ENCODE measurements at regions not wholly inside any gene's neighbourhood (a gene's known extent, or its start where the extent isn't known, plus 50 kb on each side); places are given as distances from the start of the nearest gene placed in this dataset.
"Not testable (repeated sequence)": the region's sequence is repeated elsewhere in the genome, so short reads cannot be mapped to it uniquely, and the experiment has no call there.

DNA sequence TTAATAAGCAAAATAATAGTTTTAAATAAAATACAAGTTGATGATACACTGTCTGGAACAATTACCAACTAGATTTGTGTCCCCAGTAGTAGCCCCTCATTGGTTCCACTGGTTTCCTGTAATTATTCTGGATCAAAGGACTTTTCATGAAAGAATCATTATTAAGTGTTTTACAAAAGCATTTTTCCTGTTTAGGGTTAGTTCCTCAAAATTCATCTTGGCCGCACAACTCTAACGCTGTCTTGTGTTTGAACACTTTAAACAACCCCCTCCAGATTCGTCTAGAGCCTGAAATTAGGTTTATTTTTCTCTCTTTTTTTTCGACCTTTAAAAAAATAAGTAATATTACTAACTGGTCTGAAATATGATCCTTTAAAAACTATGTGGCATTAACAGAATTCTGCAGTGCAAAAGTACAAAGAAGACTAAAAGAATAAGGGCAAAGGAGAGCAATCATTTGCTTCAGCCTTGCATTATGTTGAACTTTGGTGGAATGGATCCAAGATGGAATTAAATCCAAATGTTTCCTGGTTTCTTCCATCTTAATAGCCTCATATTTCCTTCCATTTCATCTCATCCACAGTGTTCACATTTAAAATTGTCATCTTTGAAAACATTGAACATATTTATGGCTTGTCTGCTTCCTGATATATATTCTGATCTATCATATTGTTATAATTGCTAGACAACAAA is 678.4 kb downstream of the IRS1 start:
- DNase-seq: no peak

DNA sequence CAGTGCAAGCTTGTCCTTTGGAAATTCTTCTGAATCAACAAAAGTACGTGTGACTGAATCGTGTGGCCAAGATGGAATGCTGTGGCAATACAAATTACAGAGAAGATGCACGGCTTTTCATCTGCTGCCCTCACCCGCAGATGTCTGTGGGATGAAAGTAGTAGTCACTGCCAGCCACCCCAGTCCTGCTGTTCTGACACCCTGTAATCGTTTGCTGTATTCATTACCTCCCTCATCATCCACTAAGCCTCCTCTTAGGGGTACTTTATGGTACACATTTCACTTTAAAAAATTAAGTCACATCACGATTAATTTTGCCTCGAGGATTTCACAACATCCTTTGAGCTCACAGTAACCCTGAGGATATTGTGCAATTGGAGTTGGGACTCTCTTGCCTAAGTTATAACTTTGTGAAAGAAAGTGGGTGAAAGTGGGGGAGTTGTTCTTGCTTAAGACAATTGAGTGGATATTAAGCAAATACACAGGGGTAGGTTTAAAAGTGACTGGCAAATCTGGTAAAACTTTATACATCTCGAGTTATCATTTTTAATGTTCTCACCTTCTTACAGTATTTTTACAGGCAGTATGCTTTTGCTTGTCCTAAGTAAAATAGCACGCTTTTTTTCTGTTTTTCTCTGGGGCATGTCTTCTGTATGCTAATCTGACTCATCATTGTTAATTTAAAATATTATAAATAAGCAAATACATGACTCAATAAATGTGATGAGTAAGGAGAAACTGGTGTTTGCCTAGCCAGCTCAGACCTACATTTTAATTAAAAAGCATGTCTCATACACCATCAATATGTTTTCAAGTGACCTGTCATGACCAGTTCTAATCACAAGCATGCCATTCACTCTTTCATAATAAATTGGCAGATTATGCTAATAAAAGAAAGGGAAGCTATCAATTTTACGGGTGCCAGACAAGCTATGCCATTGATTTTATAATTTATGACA is 680.9 kb downstream of the IRS1 start:
- DNase-seq: no peak

DNA sequence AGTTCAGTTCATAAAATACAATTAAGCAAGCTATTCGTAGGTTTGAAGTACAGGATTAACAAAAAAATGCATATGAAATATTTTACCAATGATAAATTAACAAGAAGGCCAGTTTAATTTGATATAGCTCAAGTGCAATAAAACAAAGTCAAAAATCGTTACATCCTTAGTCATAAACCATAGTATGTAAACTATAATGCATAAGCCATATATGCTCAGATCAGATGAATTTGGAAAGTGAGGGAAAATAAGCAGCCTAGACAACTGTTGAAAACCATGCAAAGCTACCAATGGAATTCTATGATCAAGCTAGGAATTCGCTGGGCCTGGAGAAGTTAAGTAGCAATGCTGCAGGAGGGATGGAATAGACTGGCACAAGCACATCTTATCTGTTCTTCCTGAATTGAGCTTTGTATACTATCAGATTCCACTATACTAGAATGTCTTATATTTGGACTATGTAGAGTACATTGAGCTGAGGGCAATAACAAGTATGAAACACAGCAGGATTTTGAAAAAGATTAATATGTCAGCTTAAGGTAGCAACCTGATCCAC is 682.0 kb downstream of the IRS1 start:
- DNase-seq: no peak

DNA sequence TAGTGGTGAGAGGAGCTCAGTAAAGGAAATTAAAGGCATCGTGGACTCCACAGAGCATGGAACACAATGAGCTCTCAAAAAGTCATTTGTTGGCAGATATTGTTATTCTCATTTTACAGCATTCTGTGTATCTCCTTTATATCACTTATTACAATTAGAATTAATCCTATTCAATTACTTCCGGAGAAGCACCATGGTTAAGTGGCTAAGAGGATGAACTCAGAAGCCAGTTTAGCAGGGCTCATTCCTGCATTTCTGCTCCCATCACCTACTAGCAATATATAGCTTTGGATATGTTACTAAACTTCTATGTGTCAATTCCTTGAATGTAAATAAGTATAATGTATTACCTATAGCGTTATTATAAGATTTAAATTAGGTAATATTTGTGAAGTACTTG is 683.3 kb downstream of the IRS1 start:
- DNase-seq: no peak

DNA sequence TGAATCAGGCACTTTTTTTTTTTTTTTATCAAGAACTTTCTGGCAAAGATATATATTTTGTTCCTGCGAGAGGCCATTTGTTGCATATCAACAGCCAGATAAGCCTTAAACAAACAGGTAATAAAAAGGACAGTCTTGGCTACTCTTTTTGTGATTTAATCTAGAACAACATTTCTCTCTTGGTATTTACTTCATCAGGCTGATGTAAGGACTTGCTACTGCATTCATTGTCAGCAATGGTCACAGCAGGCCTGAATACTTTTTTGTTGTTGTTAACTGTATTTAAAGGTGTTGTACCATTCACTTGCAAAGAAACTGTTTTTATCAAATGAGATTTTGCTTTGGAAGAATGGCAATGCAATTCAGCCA is 683.8 kb downstream of the IRS1 start:
- no peak for DNase-seq

DNA sequence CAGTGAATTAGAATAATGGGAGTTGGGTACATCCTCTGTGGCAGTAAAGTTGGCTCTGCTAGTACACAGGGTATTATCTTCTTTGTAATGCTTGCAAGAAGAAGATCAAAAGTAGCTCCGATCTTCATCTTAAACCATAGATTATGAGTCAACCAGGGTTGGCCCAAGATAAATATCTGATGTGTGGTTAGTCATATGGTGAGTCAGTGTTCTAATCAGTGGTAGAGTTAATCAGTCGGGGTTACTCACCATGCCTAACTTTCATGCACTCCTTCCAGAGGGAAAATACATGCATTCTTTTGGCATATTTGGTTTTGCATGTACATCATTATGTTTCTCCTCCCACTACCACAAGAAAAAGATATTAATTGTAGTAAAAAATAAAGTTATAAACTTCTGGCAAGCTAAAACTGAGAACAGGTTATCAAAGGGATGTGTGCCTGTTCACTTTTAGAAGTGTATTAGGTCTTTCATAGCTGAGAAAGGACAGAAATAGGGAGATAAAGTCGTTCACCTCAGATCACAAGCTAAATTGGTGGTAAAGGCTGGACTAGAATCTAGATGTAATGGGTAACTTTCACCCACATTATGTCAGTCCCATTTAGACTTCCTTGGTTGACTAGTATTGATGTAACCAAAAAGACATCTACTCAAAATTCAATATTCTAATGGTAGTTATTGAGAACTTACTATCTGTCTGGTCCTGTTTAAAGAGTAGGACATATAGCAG is 684.4 kb downstream of the IRS1 start:
- DNase-seq: no peak

DNA sequence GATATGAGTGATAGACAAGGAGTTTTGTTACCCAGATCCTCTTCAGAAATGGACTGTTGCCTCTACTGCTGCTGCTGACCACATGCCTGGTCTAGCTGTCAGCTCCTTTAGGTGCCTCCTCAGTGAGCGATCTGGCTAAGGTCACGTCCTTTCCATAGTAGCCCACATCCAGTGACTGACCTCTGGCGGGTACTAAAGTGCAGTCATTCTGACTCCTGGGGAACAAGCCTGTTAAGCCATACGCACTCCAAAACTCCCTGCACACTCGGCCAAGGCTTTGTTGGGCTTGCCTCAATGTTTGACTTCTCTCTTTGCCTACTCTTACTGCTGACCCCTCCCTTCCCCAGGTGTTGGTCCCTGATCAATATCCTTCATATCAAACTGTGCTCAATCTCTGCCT is 685.2 kb downstream of the IRS1 start:
- no peak for DNase-seq

DNA sequence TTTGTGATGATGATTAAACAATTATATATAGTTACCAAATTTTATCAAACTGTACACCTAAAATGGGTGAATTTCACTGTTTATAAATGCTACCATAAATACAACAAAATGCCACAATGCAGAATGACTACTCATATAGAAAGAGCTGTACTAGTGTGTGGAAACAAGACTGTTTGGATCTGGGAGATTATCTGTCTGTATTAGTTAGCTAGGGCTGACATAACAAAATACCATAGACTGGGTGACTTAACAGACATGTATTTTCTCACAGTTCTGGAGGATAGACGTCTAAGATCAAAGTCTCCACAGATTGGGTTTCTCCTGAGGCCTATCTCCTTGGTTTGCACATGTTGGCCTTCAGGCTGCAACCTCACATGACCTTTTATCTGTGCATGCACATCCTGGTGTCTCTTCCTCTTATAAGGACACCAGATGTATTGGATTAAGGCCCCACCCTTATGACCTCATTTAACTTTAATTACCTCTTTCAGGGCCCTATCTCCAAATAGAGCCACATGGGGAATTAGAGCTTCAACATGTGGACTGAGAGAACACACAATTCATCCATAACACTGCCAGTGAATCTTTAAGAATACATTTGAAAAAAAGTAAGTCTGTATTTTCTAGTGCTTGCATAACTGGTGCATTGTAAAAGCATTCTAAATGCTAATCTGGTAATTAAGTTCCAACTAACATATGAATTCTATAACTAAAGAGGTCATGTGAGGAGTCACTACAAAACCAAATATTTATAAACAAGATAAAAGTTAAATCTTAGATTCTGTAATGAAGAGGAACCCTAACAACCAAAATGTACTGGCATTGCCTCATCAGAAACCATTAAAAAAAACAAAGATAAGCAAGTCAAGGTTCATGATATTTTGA is 699.6 kb downstream of the NYAP2 start:
- no peak for DNase-seq

DNA sequence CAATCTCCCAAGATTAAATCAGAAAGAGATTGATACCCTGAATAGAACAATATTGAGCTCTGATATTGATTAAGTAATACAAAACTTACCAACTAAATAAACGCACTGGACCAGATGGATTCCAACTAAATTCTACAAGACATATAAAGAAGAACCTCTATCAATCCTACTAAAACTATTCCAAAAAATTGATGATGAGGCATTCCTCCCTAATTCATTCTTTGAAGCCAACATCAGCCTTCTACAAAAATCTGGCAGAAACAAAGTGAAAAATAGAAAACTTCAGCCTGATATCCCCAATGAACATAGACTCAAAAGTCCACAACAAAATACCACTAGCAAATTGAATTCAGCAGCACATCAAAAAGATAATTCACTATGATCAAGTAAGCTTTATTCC is 695.5 kb downstream of the NYAP2 start:
- DNase-seq: no peak

DNA sequence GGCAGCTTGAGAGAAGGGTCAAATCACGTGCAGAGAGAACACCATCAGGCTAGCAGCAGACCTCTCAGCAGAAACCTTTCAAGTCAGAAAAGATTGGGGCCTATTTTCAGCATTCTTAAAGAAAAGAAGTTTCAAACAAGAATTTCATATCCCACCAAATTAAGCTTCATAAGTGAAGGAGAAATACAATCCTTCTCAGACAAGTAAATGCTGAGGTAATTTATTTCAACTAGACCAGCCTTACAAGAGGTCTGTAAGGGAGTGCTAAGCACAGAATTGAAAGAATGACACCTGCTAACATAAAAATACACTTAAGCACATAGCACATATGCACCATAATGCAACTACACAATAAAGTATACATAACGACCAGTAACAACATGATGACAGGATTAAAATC is 693.9 kb downstream of the NYAP2 start:
- DNase-seq: no peak

DNA sequence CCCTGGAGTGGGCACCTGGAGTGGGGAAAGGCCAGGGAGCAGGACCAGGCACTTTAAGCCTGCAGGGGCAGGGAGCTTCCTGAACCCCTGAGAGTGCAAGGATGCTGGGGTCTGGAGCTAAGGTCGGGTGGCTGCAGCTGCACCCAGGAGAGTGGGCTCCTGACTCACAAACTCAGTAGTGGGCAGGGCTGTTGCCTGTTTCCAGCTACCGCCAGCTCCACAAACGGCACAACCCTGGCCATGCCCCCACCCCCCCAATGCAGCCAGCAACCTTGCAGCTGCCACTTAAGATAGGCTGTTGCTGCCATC is 688.8 kb downstream of the NYAP2 start:
- no peak for DNase-seq

DNA sequence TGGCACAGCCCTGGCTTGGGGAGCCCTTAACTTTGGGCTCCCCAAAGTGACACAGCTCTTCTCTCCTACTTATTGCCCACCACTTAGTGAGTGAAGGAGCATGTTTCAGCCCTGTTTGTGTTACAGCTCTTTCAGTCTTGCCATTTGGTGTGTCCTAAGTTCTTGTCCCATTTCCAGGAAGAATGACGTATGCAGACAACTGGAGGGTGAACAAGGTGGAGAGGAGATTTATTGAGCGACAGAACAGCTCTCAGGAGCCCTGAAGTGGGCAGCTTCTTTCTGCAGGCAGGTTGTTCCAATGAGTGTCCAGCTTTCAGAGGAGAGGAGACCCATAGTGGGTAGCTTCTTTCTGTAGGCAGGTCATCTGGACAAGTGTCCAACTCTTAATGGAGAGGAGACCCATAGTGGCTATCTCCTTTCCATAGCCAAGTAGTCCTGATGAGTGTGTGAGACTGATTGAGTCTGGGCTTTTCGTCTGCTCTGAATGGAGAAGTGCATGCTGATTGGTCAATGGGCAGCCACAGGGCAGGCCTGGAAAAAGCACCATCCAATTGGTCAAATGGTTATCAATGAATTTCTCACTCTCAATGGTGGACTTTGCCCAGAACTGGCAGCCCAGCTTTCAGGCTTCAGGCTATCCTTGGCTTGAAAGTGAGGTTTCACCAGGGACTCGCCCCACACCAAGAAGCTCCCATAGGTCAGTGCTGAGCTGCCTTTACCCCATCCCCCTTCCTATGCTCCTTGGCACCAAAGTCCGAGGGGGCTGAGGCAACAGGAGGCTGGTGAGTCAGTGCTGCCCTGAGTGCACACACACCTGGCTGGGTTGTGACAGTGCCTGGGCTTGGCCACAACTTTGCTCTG is 688.2 kb downstream of the NYAP2 start:
- DNase-seq: no peak

DNA sequence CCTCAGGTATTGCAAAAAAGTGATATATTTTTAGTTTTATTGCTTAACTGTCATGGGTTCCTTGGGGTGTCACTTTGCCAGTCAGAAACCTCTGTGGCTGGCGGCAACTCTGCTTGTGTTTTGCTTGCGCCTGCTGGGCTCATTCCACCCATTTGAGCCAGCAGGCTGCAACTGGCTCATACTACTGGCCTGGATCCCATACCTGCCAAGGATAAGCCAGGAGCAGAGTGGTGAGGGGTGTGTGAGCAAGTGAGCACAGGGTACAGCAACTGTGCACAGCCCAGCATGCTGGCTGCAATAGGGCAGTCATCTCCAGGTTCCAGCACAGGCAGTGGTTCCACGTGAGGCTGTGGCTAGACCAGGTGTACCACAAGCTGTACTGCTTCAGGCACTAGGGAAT is 687.5 kb downstream of the NYAP2 start:
- DNase-seq: no peak

DNA sequence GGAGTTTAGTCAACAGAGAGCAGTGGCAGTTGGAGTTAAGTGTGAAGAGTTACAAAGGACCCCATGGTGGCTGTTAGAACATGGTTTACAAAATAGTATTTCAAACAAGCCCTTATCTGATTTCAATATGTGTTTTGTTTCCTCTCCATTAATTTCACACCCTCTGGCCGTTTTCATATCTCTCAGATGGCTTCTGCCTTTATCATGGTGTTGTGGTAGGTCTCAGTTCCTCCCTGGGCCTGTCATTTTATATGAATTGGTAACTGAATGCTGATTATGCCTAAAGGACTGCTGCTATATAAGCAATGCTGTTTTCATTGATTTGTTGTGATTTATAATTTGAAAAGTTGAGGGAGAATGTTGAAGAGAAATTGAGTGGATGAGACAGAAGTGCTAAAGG is 686.7 kb downstream of the NYAP2 start:
- no peak for DNase-seq

DNA sequence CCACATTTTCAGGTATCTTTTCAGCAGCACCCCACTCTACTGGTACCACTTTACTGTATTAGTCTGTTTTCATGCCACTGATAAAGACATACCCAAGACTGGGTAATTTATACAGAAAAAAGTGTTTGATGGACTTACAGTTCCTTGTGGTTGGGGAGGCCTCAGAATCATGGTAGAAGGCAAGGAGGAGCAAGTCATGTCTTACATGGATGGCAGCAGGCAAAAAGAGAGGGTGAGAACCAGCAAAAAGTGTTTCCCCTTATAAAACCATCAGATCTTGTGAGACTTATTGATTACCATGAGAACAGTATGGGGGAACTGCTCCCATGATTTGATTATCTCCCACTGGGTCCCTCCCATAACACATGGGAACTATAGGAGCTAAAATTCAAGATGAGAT is 685.9 kb downstream of the NYAP2 start:
- not testable (repeated sequence) for DNase-seq

DNA sequence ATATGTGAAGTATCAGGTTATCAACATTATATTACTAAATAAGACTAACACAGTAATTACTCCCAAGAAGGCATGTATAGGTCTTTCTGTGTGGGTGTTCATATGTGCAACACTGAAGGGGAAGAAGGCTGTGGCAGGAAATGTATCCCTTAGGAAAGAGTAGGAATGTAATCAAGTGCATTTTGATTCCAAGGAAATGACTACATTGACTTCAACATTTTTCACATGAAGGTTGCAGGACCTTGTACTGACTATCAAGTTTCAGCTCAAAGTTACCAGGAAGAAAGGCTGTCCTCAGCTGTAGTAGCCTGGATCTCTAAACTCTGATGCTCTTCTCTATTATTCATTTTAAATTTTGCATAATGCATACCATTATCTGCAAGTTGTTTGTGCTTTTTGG is 680.8 kb downstream of the NYAP2 start:
- DNase-seq: no peak

DNA sequence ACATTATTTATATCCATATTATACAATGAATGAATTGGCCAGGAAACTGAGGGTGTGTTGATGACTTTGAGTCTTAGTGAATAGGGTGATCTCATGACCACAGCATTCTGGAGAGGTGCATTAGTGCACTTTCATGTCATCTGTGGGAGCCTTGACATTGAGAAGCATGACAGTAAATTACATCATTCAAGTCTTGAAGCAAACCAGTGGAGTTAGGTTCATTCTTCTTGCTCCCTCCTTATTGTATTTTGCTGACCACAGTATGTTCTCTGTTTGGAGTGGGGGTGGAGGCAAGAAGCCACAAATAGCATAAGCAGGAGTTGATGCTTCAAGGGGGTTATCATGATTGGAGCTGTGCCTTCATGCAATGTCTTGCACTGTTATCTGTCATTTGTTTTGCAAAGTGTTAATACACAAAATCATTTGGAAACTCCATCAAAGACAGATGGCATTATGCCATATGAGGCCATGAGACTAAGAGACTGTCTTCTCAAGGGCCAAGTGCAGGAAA is 680.2 kb downstream of the NYAP2 start:
- no peak for DNase-seq

DNA sequence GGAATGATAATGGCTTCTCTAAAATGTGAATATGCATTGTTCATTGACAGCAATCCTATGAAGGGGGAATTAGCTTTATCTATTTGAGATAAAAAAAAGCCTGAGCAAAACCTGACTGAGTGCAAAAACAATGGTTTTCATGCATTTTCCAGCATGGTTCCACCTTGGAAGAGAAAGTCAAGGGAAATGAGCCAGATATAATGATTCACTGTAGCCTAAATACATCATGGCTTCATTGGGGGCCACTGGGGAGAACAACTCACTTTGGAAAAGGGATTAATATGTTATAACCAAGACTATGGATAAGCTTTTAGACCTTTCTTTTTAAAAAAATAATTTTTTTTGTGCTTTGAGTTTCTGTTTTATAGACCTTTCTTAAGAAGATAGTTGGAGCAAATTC is 679.7 kb downstream of the NYAP2 start:
- no peak for DNase-seq

DNA sequence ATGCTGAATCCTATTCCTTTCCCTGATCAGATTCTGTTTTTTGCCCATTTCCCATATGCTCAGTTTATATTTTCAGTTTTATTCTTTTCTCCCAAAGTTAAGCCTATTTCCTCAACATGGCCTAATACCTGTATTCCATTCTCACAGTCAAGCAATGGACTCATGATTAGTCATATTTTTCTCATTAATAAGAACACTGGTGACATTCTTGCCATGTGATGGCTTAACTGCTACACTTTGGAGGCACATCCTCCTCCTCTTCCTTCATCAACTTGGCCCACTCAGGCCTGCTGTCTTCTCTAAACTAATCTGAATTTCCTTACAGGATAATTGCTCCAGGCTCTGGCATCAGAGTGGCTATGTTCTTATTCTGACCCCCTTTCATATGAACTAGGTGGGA is 679.2 kb downstream of the NYAP2 start:
- DNase-seq: no peak

DNA sequence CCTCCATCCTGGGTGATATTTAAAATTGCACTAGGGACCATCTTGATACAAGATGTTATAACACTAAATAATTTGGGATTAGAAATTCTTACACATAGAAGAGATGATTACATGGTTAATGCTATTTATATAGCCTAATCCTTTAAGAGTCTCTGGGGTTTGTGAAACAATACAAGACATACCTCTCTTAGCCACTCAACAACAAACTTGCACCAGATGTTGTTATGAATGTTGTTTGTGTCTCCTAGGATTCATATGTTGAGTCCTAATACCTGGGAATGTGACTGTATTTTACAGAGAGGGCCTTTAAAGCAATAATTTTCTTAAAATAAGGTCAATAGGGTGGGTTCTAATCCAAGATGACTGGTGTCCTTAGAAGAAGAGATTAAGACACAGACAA is 678.3 kb downstream of the NYAP2 start:
- no peak for DNase-seq

DNA sequence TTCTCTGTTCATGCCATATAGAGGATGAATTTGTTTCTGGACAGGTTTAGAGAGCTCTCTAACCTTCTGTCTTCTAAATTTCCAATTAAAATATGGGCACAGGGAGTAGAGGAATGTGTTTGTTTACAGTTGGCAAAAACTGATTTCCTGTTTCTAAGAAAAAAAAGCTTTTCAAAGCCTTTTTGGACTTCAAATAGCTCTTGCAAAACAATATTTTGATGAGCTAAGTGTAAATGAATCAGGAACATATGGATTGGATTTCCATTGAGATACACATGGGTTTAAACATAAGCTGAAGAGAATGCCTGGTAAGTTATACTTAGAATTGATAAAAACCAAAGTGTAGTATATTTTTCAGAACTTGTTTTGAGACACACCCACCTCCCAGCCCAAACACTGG is 677.5 kb downstream of the NYAP2 start:
- DNase-seq: no peak

All from dermis blood vessel endothelial cell (primary cell).